ENCODE measurements at regions not wholly inside any gene's neighbourhood (a gene's known extent, or its start where the extent isn't known, plus 50 kb on each side); places are given as distances from the start of the nearest gene placed in this dataset.

DNA sequence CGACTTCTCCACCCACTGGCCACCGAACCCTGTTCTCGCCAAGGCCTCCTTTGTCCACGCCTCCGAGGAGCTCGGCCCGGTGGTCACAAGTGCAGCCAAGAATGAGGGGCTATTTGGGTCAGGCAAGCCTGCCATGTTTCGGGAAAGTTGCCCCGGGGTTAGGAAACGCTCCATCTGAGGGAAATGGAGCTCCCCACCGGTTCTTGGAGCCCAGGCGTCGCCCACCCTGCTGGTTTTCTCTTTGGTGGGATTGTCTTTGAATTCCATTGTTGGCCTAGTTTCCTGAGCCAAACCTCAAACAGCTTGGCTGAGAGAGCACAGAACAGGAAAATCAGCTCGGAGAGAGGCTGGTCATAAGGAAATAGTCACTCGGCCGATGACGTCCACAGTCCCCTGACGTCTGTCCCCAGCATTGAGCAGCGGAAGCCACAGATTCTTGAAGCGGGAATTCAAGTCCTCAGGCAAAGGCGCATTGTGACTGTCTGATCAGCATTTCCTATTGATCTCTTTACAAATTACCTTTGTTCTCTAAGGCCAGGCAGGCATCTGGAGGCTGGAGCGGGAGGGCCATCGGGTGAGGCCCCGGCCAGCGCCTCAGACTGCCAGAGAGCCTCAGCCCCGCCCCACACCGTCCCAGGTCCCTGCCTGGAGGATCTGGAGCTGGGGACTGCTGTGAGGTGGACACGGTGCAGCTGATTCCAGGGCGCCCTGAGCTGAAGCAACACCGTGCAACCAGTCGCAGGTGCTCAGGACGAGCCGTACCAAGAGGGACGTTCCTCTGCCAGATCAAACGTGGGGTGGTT, 138.6 kb downstream of the DLL1 start:
- TF ChIP-seq CTCF (conservative IDR thresholded peaks at IDR 0.05): no peak
- no peak for TF ChIP-seq ZFX (IDR thresholded peaks at IDR 0.05)

Measured in C4-2B (cell line).